K562 (cell line): ENCODE measurements at regions not wholly inside any gene's neighbourhood (a gene's known extent, or its start where the extent isn't known, plus 50 kb on each side); places are given as distances from the start of the nearest gene placed in this dataset.

ENCODE experiments used
- ATAC-seq: fragments of 200-7000 bp; cut with Tn5 transposase; 3 replicates; pipeline ENCODE4 v1.9.1; 2020; ENCODE audit warnings: moderate library complexity
- BruUV-seq: library from RNA; stranded (reverse); fragments of 400-500 nt; replicated peaks from 2 replicates; lab custom pipeline; 2021; lab: Mats Ljungman, UMichigan
- CTCF ChIA-PET: fragments of 300-600 bp; formaldehyde crosslinking; extraction: SDS; loops from one replicate; lab custom pipeline; 2021; ENCODE audit warnings: low intra/inter-chr PET ratio; lab: Yijun Ruan, JAX
- POLR2A ChIA-PET: fragments of 300-600, 350-650 bp; sonication (Branson Sonifier 250); formaldehyde crosslinking; extraction: SDS; loops from one replicate; lab custom pipeline; 2021; ENCODE audit warnings: antibody characterized with exemption, inconsistent platforms; lab: Yijun Ruan, JAX
- DNase-seq, 4 experiments: peaks; one replicate each; pipeline versions ENCODE4 v3.0.0 to v3.0.0-alpha.2; 2011 to 2018; ENCODE audit warnings: low spot score in 3 of 4, mixed read lengths in 3 of 4; ENCODE audit errors: extremely low read depth in 1 of 4
- FAIRE-seq: peaks from 2 replicates; lab custom pipeline; 2011; peaks lifted over from hg19 to GRCh38; lab: Jason Lieb, UNC
- H2AFZ ChIP-seq: 2 replicates; pipeline ENCODE4 v1.6.0; 2011; ENCODE audit warnings: low read depth, low read length, control low read depth, inconsistent platforms
- H3K27ac ChIP-seq: fragments of 200-600 bp; 3 replicates; pipeline ENCODE4 v1.8.0; 2011; ENCODE audit warnings: low read depth, mild to moderate bottlenecking, control low read depth, inconsistent platforms, low read length, moderate library complexity, mixed read lengths; ENCODE audit errors: extremely low read depth
- H3K27me3 ChIP-seq, 2 experiments: fragments of 300-600 bp in 1 of 2; 2 replicates in 1 of 2; 3 replicates in 1 of 2; pipeline versions ENCODE4 v1.6.0 to v1.8.0; 2011; ENCODE audit warnings: inconsistent platforms in 2 of 2, low read length in 2 of 2, mild to moderate bottlenecking in 1 of 2, mixed read lengths in 1 of 2, moderate library complexity in 1 of 2; ENCODE audit not compliant: control insufficient read depth in 2 of 2, insufficient read depth in 2 of 2
- H3K36me3 ChIP-seq: fragments of 300-600 bp; 3 replicates; pipeline ENCODE4 v1.8.0; 2011; ENCODE audit warnings: mild to moderate bottlenecking, low read length, inconsistent platforms; ENCODE audit not compliant: control insufficient read depth, insufficient read depth
- H3K4me1 ChIP-seq, 2 experiments: fragments of 200-600 bp in 1 of 2; replicated peaks in 1 of 2; 2 replicates in 1 of 2; 3 replicates in 1 of 2; pipeline versions ENCODE4 v1.5.1 to v1.8.0; 2011; ENCODE audit warnings: inconsistent platforms in 2 of 2, low read length in 2 of 2, mild to moderate bottlenecking in 1 of 2, mixed read lengths in 1 of 2, moderate library complexity in 1 of 2; ENCODE audit not compliant: control insufficient read depth in 2 of 2, insufficient read depth in 2 of 2
- H3K4me2 ChIP-seq: 2 replicates; pipeline ENCODE4 v1.6.1; 2011; ENCODE audit warnings: low read length, control low read depth, inconsistent platforms, mixed read lengths; ENCODE audit not compliant: insufficient read depth
- H3K4me3 ChIP-seq: fragments of 200-600 bp; sonication (generic), shearing (Covaris generic); 2 replicates; pipeline ENCODE4 v1.5.1; 2016; ENCODE audit warnings: control low read depth, inconsistent platforms
- H3K79me2 ChIP-seq: fragments of 200-600 bp; 3 replicates; pipeline ENCODE4 v1.8.0; 2011; ENCODE audit warnings: low read length, inconsistent platforms; ENCODE audit not compliant: control insufficient read depth, insufficient read depth
- H3K9ac ChIP-seq, 2 experiments: 2 replicates each; pipeline versions ENCODE4 v1.6.0 to v1.6.1; 2011; ENCODE audit warnings: low read depth in 2 of 2, low read length in 2 of 2, control low read depth in 1 of 2, inconsistent platforms in 1 of 2, mild to moderate bottlenecking in 1 of 2, mixed read lengths in 1 of 2; ENCODE audit not compliant: insufficient read depth in 1 of 2
- H3K9me1 ChIP-seq: one replicate; pipeline ENCODE4 v1.6.0; 2011; ENCODE audit warnings: inconsistent platforms, mild to moderate bottlenecking, low read length, moderate library complexity; ENCODE audit not compliant: control insufficient read depth, insufficient read depth
- H3K9me3 ChIP-seq: replicated peaks from 2 replicates; pipeline ENCODE4 v1.5.1; 2011; ENCODE audit warnings: low read depth, low read length, inconsistent platforms; ENCODE audit not compliant: control insufficient read depth, insufficient read depth
- H4K20me1 ChIP-seq: replicated peaks from 2 replicates; pipeline ENCODE4 v1.6.1; 2011; ENCODE audit warnings: low read length, inconsistent platforms, mixed read lengths; ENCODE audit not compliant: control insufficient read depth, insufficient read depth
- CREB3 ChIP-seq: fragments of 450-650 bp; conservative IDR thresholded peaks from 2 replicates; pipeline ENCODE4 v1.6.1; 2016; ENCODE audit warnings: missing genetic modification characterization, low read depth, mild to moderate bottlenecking, missing compliant biosample characterization, moderate library complexity
- EP300 ChIP-seq: IDR thresholded peaks from 2 replicates; pipeline ENCODE4 v1.6.1; 2012; ENCODE audit warnings: low read length, improper control_type of control experiment
- ERF ChIP-seq: fragments of 450-650 bp; formaldehyde crosslinking; IDR thresholded peaks from 2 replicates; pipeline ENCODE4 v1.4.0; 2020; ENCODE audit warnings: mild to moderate bottlenecking, mixed read lengths
- HDAC2 ChIP-seq: fragments of 450-650 bp; IDR thresholded peaks from 2 replicates; pipeline ENCODE4 v1.6.1; 2016; ENCODE audit warnings: mild to moderate bottlenecking
- HDAC6 ChIP-seq: IDR thresholded peaks from 2 replicates; pipeline ENCODE4 v1.6.1; 2012; ENCODE audit warnings: low read depth, mild to moderate bottlenecking, control low read depth, inconsistent platforms, low read length, moderate library complexity
- JUNB ChIP-seq: fragments of 450-650 bp; formaldehyde crosslinking; conservative IDR thresholded peaks from 2 replicates; pipeline ENCODE4 v1.4.0; 2020; ENCODE audit warnings: mild to moderate bottlenecking
- MBD1 ChIP-seq: fragments of 250-450 bp; sonication (Bioruptor Pico); IDR thresholded peaks from 2 replicates; pipeline ENCODE4 v1.8.0; 2022; ENCODE audit warnings: inconsistent platforms
- POLR2A ChIP-seq: fragments of 450-650 bp; conservative IDR thresholded peaks from 2 replicates; pipeline ENCODE4 v1.6.1; 2016
- STAT5B ChIP-seq: fragments of 250-450 bp; sonication (Bioruptor Pico); IDR thresholded peaks from 2 replicates; pipeline ENCODE4 v1.8.0; 2021; ENCODE audit warnings: mild to moderate bottlenecking, inconsistent platforms
- TFAP4 ChIP-seq: sonication (generic); formaldehyde crosslinking; IDR thresholded peaks from 2 replicates; pipeline ENCODE4 v1.8.0; 2022; ENCODE audit warnings: missing genetic modification reagents, mild to moderate bottlenecking, moderate library complexity, borderline replicate concordance
- ZFP1 ChIP-seq: fragments of 450-650 bp; formaldehyde crosslinking; IDR thresholded peaks from 2 replicates; pipeline ENCODE4 v1.4.0; 2020; ENCODE audit warnings: mild to moderate bottlenecking, mixed read lengths
- ZNF174 ChIP-seq: fragments of 250-450 bp; sonication (Bioruptor Pico); IDR thresholded peaks from 2 replicates; pipeline ENCODE4 v1.4.0; 2020; ENCODE audit warnings: mild to moderate bottlenecking
- ZNF316 ChIP-seq: fragments of 450-650 bp; IDR thresholded peaks from 2 replicates; pipeline ENCODE4 v1.6.1; 2016
- ZNF395 ChIP-seq: fragments of 200-800 bp; sonication (Bioruptor generic); IDR thresholded peaks from 2 replicates; pipeline ENCODE4 v1.6.1; 2017; ENCODE audit warnings: missing genetic modification characterization, missing compliant biosample characterization
- WGBS: fragments of 100-300 bp; shearing (Covaris generic); methylation state at CpG from one replicate; pipeline ENCODE4 v1.1.6; 2016; ENCODE audit warnings: low coverage, mixed read lengths; ENCODE audit not compliant: insufficient coverage; ENCODE audit errors: missing lambda C conversion rate; 5-methylcytosine and 5-hydroxymethylcytosine counted together
- in situ Hi-C: fragments of 300-500 bp; cut with MboI; formaldehyde crosslinking; loops from 4 replicates; pipeline ENCODE4 v1.15.0; 2018; ENCODE audit warnings: inconsistent platforms, mixed read lengths
- intact Hi-C: fragments of 100-400 bp; cut with micrococcal nuclease; formaldehyde crosslinking; loops from 2 replicates; pipeline ENCODE4 v1.14.2; 2022

- TF ChIP-seq ZNF316 (no peak), ZNF395 (no peak), ZNF174 (no peak), JUNB (CRISPR knock-in tag) (no peak), CREB3 (tag) (no peak), ZFP1 (CRISPR knock-in tag) (no peak), POLR2A (no peak), EP300 (no peak), HDAC2 (no peak), TFAP4 (CRISPR knock-in tag) (no peak), HDAC6 (no peak), STAT5B (CRISPR knock-in tag) (no peak), ERF (no peak), MBD1 (no peak)
- H3K27me3 ChIP-seq = peaks cover 0 to 4% of the 10 kb centered on the region in 2 experiments; a peak in 1 of 5 replicates
- H3K27ac ChIP-seq = no peak overlapping the region
- DNase-seq (no peak), FAIRE-seq (no peak), ATAC-seq (no peak)
- 0% methylated on average over 3 of the region's 3 CpGs for whole genome bisulfite sequencing
- BruUV-seq = no TSS peak
- H3K79me2 ChIP-seq = no peaks in the 10 kb centered on the region
- in situ Hi-C loops (no loop called here), intact Hi-C loops (no loop called here)
- H2AFZ ChIP-seq = no peak overlapping the region
- no peaks in the 10 kb centered on the region for H3K9me1 ChIP-seq
- CTCF ChIA-PET = no interaction called here
- H3K4me3 ChIP-seq = no peak overlapping the region
- no peaks in the 10 kb centered on the region for H3K4me1 ChIP-seq
- H3K4me2 ChIP-seq = no peak overlapping the region
- no peak overlapping the region for H3K9ac ChIP-seq
- no peaks in the 10 kb centered on the region for H4K20me1 ChIP-seq
- H3K9me3 ChIP-seq = no peaks in the 10 kb centered on the region
- POLR2A ChIA-PET = interaction anchor here (0.6 kb wide), 1 partner anchor 49 kb away, joined by 4 read pairs; no protein-coding TSS in a partner anchor
- H3K36me3 ChIP-seq = no peaks in the 10 kb centered on the region
Measured at GRCh38 chr10:44164251-44164956, 220.5 kb downstream of the CXCL12 start.
